ENCODE measurements at regions not wholly inside any gene's neighbourhood (a gene's known extent, or its start where the extent isn't known, plus 50 kb on each side); places are given as distances from the start of the nearest gene placed in this dataset.
"Not testable (repeated sequence)": the region's sequence is repeated elsewhere in the genome, so short reads cannot be mapped to it uniquely, and the experiment has no call there.

DNA sequence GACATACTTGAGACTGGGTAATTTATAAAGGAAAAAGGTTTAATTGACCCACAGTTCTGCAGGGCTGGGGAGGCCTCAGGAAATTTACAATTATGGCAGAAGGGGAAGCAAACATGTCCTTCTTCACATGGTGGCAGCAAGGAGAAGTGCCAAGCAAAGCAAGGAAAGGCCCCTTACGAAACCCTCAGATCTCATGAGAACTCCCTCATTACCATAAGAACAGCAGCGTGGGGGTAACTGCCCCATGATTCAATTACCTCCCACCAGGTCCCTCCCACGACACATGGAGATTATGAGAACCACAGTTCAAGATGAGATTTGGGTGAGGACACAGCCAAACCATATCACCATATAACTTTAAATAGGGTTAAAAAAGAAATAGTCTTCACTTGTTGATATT is 502.9 kb downstream of the PID1 start:
- H3K4me1 Mint-ChIP-seq (ENCODE audit: low read depth); DNase-seq; H3K9me3 Mint-ChIP-seq; intact Hi-C loops (cut with micrococcal nuclease); H3K27me3 Mint-ChIP-seq (ENCODE audit: low read depth); H3K36me3 Mint-ChIP-seq (ENCODE audit: low read depth); CTCF ChIA-PET; H3K4me3 Mint-ChIP-seq; H3K27ac Mint-ChIP-seq: not testable (repeated sequence)

DNA sequence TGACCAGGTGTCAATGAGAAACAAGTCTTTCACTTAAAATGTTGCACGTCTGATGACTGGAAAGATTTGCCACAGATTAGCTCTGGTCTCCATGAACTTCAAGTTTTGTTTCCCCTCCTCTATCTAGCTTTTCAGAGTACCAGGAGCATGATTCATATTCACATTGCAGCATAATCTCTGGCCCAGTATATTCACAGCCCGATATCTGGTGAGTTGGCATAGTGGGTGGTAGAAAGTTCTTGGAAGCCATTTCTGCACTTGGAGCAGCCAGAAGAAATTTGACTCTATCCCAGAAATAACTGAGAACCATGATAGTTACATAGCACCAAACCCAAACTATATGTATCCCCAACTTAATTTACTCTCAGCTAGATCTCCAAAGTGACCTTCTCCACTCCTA is 503.9 kb downstream of the PID1 start:
- peaks cover 7% of the 10 kb centered on the region for H3K9me3 Mint-ChIP-seq
- intact Hi-C loops (cut with micrococcal nuclease): no loop called here

DNA sequence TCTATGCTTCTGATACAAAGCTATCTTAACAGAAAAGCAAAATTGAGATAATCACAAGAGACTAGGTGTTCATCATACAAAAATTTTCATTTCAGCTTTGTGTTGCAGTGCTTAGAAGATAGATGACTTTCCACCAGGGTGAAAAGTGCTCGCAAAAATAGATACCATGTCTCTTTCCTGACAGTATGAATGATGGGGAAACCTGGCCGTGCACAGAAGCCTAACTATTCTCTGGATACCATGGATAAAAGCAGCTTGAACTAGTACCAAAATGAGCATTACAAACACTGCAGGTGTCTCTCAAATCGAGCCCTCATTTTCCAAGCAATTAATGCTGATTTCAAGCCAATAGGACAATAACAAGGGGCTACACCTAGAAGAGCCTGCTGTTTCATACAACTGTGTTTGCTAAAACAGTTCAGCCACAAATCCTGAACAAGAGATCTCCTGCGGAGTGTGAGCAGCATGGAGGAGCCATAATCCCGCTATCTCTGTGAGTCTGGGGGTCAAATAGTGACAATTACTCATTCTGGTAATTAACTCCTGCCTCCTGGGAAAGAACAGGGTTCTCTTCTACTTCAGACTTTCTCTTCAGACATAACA is 507.6 kb downstream of the PID1 start:
- Mint-ChIP-seq H3K36me3 (ENCODE audit: low read depth) (no peaks in the 10 kb centered on the region), H3K27ac (no peak overlapping the region), H3K4me3 (no peak overlapping the region), H3K27me3 (ENCODE audit: low read depth) (no peaks in the 10 kb centered on the region), H3K9me3 (peaks cover 7% of the 10 kb centered on the region), H3K4me1 (ENCODE audit: low read depth) (no peaks in the 10 kb centered on the region)
- no peak for DNase-seq
- intact Hi-C loops (cut with micrococcal nuclease): no loop called here
- CTCF ChIA-PET: no interaction called here

More for the DNA sequence above, 503.9 kb downstream of the PID1 start:
- H3K27ac Mint-ChIP-seq: no peak overlapping the region
- CTCF ChIA-PET: no interaction called here
- H3K4me3 Mint-ChIP-seq: no peak overlapping the region
- no peak for DNase-seq
- H3K27me3 Mint-ChIP-seq (ENCODE audit: low read depth): no peaks in the 10 kb centered on the region
- no peaks in the 10 kb centered on the region for H3K4me1 Mint-ChIP-seq (ENCODE audit: low read depth)
- no peaks in the 10 kb centered on the region for H3K36me3 Mint-ChIP-seq (ENCODE audit: low read depth)

DNA sequence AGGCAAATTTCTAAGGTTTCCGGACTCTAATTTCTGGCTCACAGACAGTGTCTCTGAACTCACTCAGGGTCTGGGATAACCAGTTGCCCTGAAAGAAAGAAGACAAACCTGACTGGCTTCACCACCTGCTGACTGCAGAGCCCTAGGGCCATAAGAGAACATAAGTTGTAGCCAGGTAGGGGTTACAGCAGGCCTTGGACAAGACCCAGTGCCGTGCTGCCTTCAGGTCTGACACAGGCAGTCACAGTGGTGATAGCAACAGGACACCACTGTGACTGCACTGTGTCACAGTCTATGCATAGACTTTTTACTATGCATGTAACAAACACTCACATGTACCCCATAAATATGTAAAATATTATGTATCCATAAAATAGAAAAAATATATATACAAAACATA is 508.5 kb downstream of the PID1 start:
- intact Hi-C loops (cut with micrococcal nuclease): no loop called here
- CTCF ChIA-PET: no interaction called here
- H3K36me3 Mint-ChIP-seq (ENCODE audit: low read depth): no peaks in the 10 kb centered on the region

DNA sequence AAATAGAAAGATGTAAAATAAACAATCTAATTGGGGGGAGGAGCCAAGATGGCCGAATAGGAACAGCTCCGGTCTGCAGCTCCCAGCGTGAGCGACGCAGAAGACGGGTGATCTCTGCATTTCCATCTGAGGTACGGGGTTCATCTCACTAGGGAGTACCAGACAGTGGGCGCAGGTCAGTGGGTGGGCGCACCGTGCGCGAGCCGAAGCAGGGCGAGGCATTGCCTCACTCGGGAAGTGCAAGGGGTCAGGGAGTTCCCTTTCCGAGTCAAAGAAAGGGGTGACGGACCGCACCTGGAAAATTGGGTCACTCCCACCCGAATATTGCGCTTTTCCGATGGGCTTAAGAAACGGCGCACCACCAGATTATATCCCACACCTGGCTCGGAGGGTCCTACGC is 515.4 kb downstream of the PID1 start:
- H3K27me3 Mint-ChIP-seq (ENCODE audit: low read depth); DNase-seq; H3K4me1 Mint-ChIP-seq (ENCODE audit: low read depth); H3K9me3 Mint-ChIP-seq; intact Hi-C loops (cut with micrococcal nuclease); H3K27ac Mint-ChIP-seq; H3K4me3 Mint-ChIP-seq; CTCF ChIA-PET; H3K36me3 Mint-ChIP-seq (ENCODE audit: low read depth): not testable (repeated sequence)

More for the DNA sequence above, 508.5 kb downstream of the PID1 start:
- Mint-ChIP-seq H3K4me3 (no peak overlapping the region), H3K4me1 (ENCODE audit: low read depth) (no peaks in the 10 kb centered on the region), H3K27me3 (ENCODE audit: low read depth) (no peaks in the 10 kb centered on the region), H3K27ac (no peak overlapping the region), H3K9me3 (peaks cover 7% of the 10 kb centered on the region)
- DNase-seq: no peak

DNA sequence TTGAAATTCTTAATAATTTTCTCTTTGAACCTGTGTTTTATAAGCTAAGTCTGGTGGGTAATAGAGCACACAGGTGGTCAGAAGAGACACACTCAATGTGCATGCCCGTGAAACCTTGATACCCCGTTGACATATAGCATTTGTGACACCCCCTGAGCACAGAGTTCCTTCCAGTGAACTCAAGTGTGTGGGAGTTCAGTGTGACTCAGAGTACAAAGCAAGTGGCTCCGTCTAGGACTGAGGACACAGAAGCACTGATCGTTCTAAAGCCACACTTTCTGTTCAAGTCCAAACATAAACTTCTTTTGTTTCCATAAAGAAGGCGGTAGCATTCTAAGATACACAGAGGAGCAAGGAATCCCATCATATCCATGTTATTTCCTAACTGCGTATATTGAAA is 523.6 kb downstream of the PID1 start:
- intact Hi-C loops (cut with micrococcal nuclease): no loop called here
- Mint-ChIP-seq H3K4me3 (no peak overlapping the region), H3K27ac (no peak overlapping the region), H3K9me3 (no peaks in the 10 kb centered on the region), H3K4me1 (ENCODE audit: low read depth) (no peaks in the 10 kb centered on the region), H3K27me3 (ENCODE audit: low read depth) (no peaks in the 10 kb centered on the region), H3K36me3 (ENCODE audit: low read depth) (no peaks in the 10 kb centered on the region)
- CTCF ChIA-PET: no interaction called here
- DNase-seq: no peak

DNA sequence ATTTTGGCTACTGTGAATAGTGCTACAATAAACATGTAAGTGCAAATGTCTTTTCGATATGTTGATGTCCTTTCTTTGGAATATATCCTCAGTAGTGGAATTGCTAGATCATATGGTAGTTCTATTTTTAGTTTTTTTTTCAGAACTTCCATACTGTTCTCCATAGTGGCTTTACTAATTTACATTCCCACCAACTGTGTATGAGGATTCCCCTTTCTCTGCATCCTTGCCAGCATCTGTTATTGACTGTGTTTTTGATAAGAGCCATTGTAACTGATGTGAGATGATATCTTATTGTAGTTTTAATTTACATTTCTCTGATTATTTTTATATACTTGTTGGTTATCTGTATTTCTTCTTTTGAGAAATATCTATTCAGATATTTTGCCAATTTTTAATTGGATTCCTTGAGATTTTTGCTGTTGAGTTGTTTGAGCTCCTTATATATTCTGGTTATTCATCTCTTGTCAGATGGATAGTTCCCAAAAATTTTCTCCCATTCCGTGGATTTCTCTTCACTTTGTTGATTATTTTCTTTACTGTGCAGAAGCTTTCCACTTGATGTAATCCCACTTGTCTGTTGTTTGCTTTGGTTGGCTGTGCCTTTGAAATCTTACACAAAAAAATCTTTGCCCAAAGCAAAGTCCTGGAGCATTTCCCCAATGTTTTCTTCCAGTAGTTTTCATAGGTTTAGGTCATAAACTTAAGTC is 532.3 kb downstream of the PID1 start:
- H3K9me3 Mint-ChIP-seq: peaks cover 6% of the 10 kb centered on the region
- no peaks in the 10 kb centered on the region for H3K4me1 Mint-ChIP-seq (ENCODE audit: low read depth)
- CTCF ChIA-PET: no interaction called here
- no peaks in the 10 kb centered on the region for H3K27me3 Mint-ChIP-seq (ENCODE audit: low read depth)
- H3K36me3 Mint-ChIP-seq (ENCODE audit: low read depth): no peaks in the 10 kb centered on the region
- no peak for DNase-seq
- H3K27ac Mint-ChIP-seq: no peak overlapping the region
- intact Hi-C loops (cut with micrococcal nuclease): no loop called here
- H3K4me3 Mint-ChIP-seq: no peak overlapping the region

DNA sequence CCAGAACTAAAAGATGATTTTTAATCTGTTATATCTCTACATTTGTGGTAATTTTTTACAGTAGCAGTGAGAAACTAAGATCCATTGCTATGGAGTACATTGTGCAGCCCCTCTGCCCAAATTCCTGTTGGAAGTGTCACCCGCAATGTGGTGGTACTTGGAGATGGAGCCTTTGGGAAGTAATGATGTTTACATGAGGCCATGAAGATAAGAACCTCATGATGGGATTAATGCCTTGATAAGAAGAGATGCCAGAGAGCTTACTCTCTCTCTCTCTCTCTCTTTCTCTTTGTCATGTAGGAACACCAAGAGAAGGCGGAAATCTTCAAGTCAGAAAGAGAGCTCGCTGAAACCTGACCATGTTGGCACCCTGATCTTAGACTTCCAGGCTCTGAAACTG is 535.4 kb downstream of the PID1 start:
- no peaks in the 10 kb centered on the region for H3K27me3 Mint-ChIP-seq (ENCODE audit: low read depth)
- CTCF ChIA-PET: no interaction called here
- no peak overlapping the region for H3K4me3 Mint-ChIP-seq
- no peak overlapping the region for H3K27ac Mint-ChIP-seq
- intact Hi-C loops (cut with micrococcal nuclease): no loop called here
- peaks cover 4% of the 10 kb centered on the region for H3K9me3 Mint-ChIP-seq
- DNase-seq: no peak
- H3K36me3 Mint-ChIP-seq (ENCODE audit: low read depth): no peaks in the 10 kb centered on the region
- no peaks in the 10 kb centered on the region for H3K4me1 Mint-ChIP-seq (ENCODE audit: low read depth)

DNA sequence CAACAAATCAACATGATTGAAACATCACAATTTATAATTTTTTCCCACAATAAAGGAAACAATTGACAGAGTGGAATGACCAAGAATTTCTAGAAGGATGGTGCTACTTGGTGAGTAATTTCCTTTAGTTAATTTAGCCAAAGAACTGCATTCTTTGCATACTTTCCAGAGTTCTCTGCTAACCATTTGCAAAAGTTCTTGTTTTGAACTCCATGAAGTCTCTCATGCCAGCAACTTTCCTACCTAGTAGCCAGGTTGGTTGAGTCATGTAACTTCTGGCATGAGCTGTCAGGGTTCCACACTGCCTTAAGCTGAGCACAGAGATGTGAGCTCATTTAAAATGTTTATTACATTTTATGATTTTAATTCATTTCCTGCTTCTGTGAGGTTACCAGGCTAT is 539.6 kb downstream of the PID1 start:
- CTCF ChIA-PET: interaction anchor here (0.5 kb wide), 1 partner anchor 78 kb away, joined by 3 read pairs; no protein-coding TSS in a partner anchor
- no peaks in the 10 kb centered on the region for H3K27me3 Mint-ChIP-seq (ENCODE audit: low read depth)
- intact Hi-C loops (cut with micrococcal nuclease): no loop called here
- no peaks in the 10 kb centered on the region for H3K4me1 Mint-ChIP-seq (ENCODE audit: low read depth)
- peaks cover 2% of the 10 kb centered on the region for H3K9me3 Mint-ChIP-seq
- H3K36me3 Mint-ChIP-seq (ENCODE audit: low read depth): no peaks in the 10 kb centered on the region
- H3K4me3 Mint-ChIP-seq: no peak overlapping the region
- no peak for DNase-seq
- H3K27ac Mint-ChIP-seq: no peak overlapping the region

DNA sequence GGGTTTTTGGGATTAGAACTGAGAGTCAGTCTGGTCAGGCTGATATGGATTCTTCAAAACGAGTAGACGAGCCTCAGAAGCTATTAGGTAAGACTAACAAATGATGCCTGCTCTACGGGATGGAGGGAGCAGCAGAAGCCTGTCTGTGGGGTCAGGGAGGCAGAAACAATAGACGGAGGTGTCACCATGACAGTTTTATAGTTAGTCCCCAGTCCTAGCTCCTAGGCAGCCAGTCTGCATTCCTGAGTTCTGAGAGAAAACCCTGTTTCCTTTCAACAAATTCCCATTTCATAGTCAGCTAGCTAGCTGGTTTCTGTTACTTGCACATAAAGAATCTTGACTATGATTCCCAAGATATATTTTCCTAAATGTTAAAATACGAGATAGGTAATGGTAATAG is 542.1 kb downstream of the PID1 start:
- no peaks in the 10 kb centered on the region for H3K27me3 Mint-ChIP-seq (ENCODE audit: low read depth)
- no peak overlapping the region for H3K27ac Mint-ChIP-seq
- DNase-seq: no peak
- no peaks in the 10 kb centered on the region for H3K4me1 Mint-ChIP-seq (ENCODE audit: low read depth)
- intact Hi-C loops (cut with micrococcal nuclease): no loop called here
- H3K4me3 Mint-ChIP-seq: no peak overlapping the region
- no peaks in the 10 kb centered on the region for H3K9me3 Mint-ChIP-seq
- CTCF ChIA-PET: no interaction called here
- H3K36me3 Mint-ChIP-seq (ENCODE audit: low read depth): no peaks in the 10 kb centered on the region

DNA sequence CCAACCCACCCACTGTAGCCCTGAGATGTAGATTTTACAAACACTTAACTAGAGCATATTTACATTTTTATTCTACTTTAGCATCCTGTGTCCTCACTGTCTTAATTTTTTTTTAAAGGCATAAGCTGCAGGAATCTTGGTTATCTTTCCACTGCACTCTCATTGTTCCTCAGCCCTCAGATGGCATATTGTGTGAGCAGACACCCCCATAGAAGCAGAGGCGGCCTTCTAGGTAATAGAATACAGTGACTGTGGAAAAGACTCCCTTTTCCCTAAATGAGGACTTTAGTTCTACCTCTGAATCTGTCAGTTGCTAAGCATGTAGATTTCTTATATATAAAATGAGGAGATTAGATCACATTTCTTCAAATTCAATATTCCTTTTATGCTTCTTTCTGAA is 543.5 kb upstream of the SPHKAP start:
- no peak for DNase-seq
- Mint-ChIP-seq H3K4me1 (ENCODE audit: low read depth) (no peaks in the 10 kb centered on the region), H3K27me3 (ENCODE audit: low read depth) (no peaks in the 10 kb centered on the region), H3K36me3 (ENCODE audit: low read depth) (no peaks in the 10 kb centered on the region), H3K9me3 (no peaks in the 10 kb centered on the region), H3K27ac (no peak overlapping the region), H3K4me3 (no peak overlapping the region)
- intact Hi-C loops (cut with micrococcal nuclease): no loop called here
- CTCF ChIA-PET: no interaction called here

DNA sequence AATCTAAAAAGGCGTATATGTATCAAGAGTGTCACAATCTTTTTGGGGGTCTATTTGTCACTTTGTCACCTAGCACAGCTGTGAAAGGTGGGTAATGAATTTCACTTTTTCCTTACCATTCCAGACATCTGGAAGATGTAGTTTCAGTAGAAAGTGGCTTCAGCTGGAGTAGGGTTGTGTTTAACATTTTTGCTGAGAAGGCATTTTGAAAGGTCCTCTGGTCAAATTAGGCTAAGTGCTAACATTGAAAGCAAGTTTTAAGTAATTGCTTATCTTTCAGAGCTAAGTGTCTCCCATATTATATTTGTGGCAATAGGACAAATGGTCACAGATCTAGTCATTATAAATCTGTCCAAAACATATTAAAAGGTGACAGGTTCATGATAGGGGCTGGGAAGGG is 542.1 kb upstream of the SPHKAP start:
- H3K9me3 Mint-ChIP-seq: no peaks in the 10 kb centered on the region
- H3K4me1 Mint-ChIP-seq (ENCODE audit: low read depth): no peaks in the 10 kb centered on the region
- CTCF ChIA-PET: no interaction called here
- intact Hi-C loops (cut with micrococcal nuclease): no loop called here
- no peak overlapping the region for H3K4me3 Mint-ChIP-seq
- no peak overlapping the region for H3K27ac Mint-ChIP-seq
- no peak for DNase-seq
- no peaks in the 10 kb centered on the region for H3K27me3 Mint-ChIP-seq (ENCODE audit: low read depth)
- H3K36me3 Mint-ChIP-seq (ENCODE audit: low read depth): no peaks in the 10 kb centered on the region

DNA sequence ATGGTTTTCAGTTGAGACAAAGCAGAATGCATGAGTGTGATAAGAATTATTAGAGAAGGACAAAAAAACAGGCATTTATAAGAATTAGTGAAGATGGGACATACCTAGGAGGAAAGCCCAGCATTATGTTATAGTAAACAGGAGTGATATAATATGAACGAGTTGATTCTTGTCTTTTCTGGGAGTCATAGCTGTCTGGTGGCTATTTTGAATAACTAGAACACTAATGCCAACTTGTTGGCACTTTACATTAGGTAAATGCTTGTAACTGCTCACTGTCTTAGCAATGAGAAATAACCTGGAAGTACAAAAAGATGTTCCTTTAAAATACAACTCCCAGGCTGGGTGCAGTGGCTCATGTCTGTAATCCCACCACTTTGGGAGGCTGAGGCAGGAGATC is 540.8 kb upstream of the SPHKAP start:
- no peak overlapping the region for H3K4me3 Mint-ChIP-seq
- H3K27ac Mint-ChIP-seq: no peak overlapping the region
- no peaks in the 10 kb centered on the region for H3K9me3 Mint-ChIP-seq
- H3K4me1 Mint-ChIP-seq (ENCODE audit: low read depth): no peaks in the 10 kb centered on the region
- H3K27me3 Mint-ChIP-seq (ENCODE audit: low read depth): no peaks in the 10 kb centered on the region
- intact Hi-C loops (cut with micrococcal nuclease): no loop called here
- CTCF ChIA-PET: no interaction called here
- no peaks in the 10 kb centered on the region for H3K36me3 Mint-ChIP-seq (ENCODE audit: low read depth)
- DNase-seq: no peak
